HCT116 (cell line): ENCODE measurements at regions not wholly inside any gene's neighbourhood (a gene's known extent, or its start where the extent isn't known, plus 50 kb on each side); places are given as distances from the start of the nearest gene placed in this dataset.

Experiments used
- CEBPB ChIP-seq: IDR thresholded peaks from 2 replicates; pipeline ENCODE4 v1.6.1; 2012; ENCODE audit warnings: low read depth
- EZH2 ChIP-seq: fragments of 200-600 bp; sonication (generic); IDR thresholded peaks from 2 replicates; pipeline ENCODE4 v1.6.1; 2017; ENCODE audit warnings: antibody characterized with exemption, mixed run types
- JUND ChIP-seq: IDR thresholded peaks from 2 replicates; pipeline ENCODE4 v1.6.1; 2012
- MAX ChIP-seq: IDR thresholded peaks from 2 replicates; pipeline ENCODE4 v1.6.1; 2012
- POLR2AphosphoS5 ChIP-seq: IDR thresholded peaks from 2 replicates; pipeline ENCODE4 v1.6.1; 2011; ENCODE audit warnings: mild to moderate bottlenecking, low read depth, low read length, moderate library complexity
- SP1 ChIP-seq: IDR thresholded peaks from 2 replicates; pipeline ENCODE4 v1.6.1; 2012; ENCODE audit warnings: low read depth
- ZNF274 ChIP-seq: fragments of 200-500 bp; sonication (Bioruptor generic); IDR thresholded peaks from 2 replicates; pipeline ENCODE4 v1.6.1; 2014; ENCODE audit warnings: mild to moderate bottlenecking, low read depth, low read length, inconsistent platforms
- TF ChIP-seq, protein P1 (sequence below), 3 experiments: fragments of 200-600 bp in 1 of 3; sonication (generic) in 1 of 3; IDR thresholded peaks in 2 of 3; conservative IDR thresholded peaks in 1 of 3; 2 replicates each; pipeline ENCODE4 v1.5.1; 2012 to 2017; ENCODE audit warnings: low read depth in 2 of 3, low read length in 2 of 3, antibody characterized with exemption in 1 of 3, borderline replicate concordance in 1 of 3, control low read depth in 1 of 3, mild to moderate bottlenecking in 1 of 3, mixed read lengths in 1 of 3, mixed run types in 1 of 3, moderate library complexity in 1 of 3; ENCODE audit not compliant: insufficient read depth in 1 of 3

- TF ChIP-seq JUND: no peak
- TF ChIP-seq CEBPB: no peak
- no peak for TF ChIP-seq POLR2AphosphoS5
- no peak for TF ChIP-seq SP1
- TF ChIP-seq, protein P1, sequence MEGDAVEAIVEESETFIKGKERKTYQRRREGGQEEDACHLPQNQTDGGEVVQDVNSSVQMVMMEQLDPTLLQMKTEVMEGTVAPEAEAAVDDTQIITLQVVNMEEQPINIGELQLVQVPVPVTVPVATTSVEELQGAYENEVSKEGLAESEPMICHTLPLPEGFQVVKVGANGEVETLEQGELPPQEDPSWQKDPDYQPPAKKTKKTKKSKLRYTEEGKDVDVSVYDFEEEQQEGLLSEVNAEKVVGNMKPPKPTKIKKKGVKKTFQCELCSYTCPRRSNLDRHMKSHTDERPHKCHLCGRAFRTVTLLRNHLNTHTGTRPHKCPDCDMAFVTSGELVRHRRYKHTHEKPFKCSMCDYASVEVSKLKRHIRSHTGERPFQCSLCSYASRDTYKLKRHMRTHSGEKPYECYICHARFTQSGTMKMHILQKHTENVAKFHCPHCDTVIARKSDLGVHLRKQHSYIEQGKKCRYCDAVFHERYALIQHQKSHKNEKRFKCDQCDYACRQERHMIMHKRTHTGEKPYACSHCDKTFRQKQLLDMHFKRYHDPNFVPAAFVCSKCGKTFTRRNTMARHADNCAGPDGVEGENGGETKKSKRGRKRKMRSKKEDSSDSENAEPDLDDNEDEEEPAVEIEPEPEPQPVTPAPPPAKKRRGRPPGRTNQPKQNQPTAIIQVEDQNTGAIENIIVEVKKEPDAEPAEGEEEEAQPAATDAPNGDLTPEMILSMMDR (IDR thresholded peaks at IDR 0.05 in 2 of 3, conservative IDR thresholded peaks at IDR 0.05 in 1 of 3; ENCODE audit: borderline replicate concordance in 1 of 3, insufficient read depth in 1 of 3, low read depth in 2 of 3, low read length in 2 of 3): no peak
- no peak for TF ChIP-seq MAX
- TF ChIP-seq EZH2: no peak
- TF ChIP-seq ZNF274: no peak
Measured at GRCh38 chr3:135325726-135326235, 530.7 kb downstream of the EPHB1 start.
